ENCODE measurements at regions not wholly inside any gene's neighbourhood (a gene's known extent, or its start where the extent isn't known, plus 50 kb on each side); places are given as distances from the start of the nearest gene placed in this dataset.

DNA sequence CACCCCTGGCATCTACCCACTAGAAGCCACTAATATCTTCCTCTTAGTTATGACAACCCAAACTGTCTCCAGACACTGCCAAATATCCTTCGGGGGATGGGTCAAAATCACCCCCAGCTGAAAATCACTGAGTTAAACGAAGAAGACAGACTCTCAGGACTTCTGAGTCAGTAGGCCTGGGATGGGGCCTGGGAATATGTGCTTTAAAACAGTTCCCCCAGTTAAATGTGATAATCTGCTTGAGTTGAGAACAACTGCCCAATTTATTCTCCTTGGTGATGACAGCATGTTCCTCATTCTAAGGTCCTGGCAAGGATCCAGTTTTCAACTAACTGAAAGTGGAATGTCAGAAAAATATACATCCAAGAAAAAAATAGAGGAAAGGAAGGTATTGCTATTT is 52.4 kb downstream of the CBLL2 start:
- DNase-seq (ENCODE audit: low read depth) = no peak
- no peak overlapping the region for H3K4me3 ChIP-seq (ENCODE audit: low read depth, low read length)
- TF ChIP-seq, protein P1, sequence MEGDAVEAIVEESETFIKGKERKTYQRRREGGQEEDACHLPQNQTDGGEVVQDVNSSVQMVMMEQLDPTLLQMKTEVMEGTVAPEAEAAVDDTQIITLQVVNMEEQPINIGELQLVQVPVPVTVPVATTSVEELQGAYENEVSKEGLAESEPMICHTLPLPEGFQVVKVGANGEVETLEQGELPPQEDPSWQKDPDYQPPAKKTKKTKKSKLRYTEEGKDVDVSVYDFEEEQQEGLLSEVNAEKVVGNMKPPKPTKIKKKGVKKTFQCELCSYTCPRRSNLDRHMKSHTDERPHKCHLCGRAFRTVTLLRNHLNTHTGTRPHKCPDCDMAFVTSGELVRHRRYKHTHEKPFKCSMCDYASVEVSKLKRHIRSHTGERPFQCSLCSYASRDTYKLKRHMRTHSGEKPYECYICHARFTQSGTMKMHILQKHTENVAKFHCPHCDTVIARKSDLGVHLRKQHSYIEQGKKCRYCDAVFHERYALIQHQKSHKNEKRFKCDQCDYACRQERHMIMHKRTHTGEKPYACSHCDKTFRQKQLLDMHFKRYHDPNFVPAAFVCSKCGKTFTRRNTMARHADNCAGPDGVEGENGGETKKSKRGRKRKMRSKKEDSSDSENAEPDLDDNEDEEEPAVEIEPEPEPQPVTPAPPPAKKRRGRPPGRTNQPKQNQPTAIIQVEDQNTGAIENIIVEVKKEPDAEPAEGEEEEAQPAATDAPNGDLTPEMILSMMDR (IDR thresholded peaks at IDR 0.05; ENCODE audit: low read depth, low read length, missing control alignments) = no peak
- in situ Hi-C loops (cut with HindIII; ENCODE audit: low sequenced_read_pairs) = no loop called here

DNA sequence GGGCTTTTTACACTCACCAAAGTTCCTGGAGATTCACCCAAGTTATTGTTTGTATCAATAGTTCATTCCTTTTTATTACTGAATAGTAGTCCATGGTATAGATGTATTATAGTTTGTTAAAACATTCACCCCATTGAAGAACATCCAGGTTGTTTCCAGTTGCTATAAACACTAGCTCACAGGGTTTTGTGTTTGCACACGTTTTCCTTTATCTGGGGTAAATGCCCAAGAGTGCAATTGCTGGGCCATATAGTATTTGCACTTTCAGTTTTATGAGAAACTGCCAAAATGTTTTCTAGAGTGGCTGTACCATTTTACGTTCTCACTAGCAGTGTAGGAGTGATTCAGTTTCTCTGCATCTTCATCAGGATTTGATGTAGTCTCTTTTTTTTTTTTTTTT is 57.1 kb downstream of the CBLL2 start:
- TF ChIP-seq, protein P1 (IDR thresholded peaks at IDR 0.05; ENCODE audit: low read depth, low read length, missing control alignments) = no peak
- no peak for DNase-seq (ENCODE audit: low read depth)
- no peak overlapping the region for H3K4me3 ChIP-seq (ENCODE audit: low read depth, low read length)
- in situ Hi-C loops (cut with HindIII; ENCODE audit: low sequenced_read_pairs) = no loop called here

DNA sequence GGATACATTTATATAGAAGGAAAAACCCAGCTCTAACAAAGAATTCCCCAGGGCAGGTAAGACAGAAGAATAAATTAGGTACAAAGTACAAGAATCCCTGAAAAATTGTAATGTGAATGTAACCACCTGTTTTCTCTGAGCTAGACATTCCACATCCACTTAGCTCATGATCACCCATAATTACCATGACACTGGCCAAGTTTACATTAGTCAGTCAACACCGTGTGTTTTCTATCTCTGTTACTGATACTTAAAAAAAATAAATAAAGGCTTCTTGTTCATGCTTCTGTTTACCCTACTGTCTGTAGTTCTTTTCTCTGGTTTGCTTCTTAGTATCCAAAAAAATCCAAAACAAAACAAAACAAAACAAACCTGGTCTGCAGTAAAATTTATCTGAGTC is 66.0 kb downstream of the CBLL2 start:
- in situ Hi-C loops (cut with HindIII; ENCODE audit: low sequenced_read_pairs) = no loop called here

DNA sequence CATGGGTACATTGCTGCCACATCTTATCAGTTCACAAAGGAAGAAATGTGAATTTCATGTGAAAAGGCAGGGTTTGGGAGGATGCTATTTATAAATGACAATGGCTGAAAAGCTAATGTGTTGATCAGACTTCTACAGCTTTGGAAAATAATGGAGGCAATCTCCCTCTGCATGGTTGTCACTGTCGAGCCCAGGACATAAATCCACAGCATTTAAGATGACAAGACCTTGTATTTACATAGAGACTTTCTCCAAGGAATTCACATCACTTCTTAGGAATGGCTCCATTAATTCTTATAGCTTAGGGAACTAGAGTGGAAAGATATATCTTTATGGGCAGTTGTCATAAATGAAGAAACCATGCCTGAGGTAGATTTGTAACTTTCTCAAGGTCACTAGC is 66.7 kb downstream of the CBLL2 start:
- no peak overlapping the region for H3K4me3 ChIP-seq (ENCODE audit: low read depth, low read length)
- TF ChIP-seq, protein P1 (IDR thresholded peaks at IDR 0.05; ENCODE audit: low read depth, low read length, missing control alignments) = no peak
- in situ Hi-C loops (cut with HindIII; ENCODE audit: low sequenced_read_pairs) = no loop called here
- no peak for DNase-seq (ENCODE audit: low read depth)

More for the DNA sequence above, 66.0 kb downstream of the CBLL2 start:
- DNase-seq (ENCODE audit: low read depth) = no peak
- TF ChIP-seq, protein P1 (IDR thresholded peaks at IDR 0.05; ENCODE audit: low read depth, low read length, missing control alignments) = no peak
- no peak overlapping the region for H3K4me3 ChIP-seq (ENCODE audit: low read depth, low read length)

DNA sequence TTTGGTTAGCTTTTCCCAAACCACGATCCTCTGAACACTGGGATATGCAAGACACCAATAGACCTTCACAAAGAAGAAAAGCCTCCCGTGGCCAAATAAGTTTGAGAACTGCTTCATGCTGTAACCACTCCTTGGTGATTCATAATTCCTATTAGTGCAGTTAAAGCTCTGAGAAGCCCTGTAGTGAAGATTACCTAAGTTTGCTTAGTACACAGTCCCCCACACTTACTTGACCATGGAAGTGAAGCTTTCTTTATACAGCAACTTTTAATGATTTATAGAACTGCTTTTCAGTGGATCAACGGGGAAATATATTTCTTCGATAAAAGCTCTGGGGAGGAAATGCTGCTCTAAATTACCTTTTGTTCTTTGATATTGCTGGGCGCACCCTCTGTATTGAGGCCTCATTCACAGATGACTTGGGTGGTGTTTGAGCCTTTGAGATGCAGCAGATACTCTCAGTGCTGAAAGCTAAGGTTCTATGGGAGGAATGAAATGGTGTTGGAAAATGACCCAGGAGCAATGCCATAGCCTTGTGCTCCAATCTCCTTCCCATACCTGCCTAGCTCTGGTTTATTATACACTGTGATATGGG is 67.4 kb downstream of the CBLL2 start:
- TF ChIP-seq, protein P1 (IDR thresholded peaks at IDR 0.05; ENCODE audit: low read depth, low read length, missing control alignments) = no peak
- H3K4me3 ChIP-seq (ENCODE audit: low read depth, low read length) = no peak overlapping the region
- no peak for DNase-seq (ENCODE audit: low read depth)
- in situ Hi-C loops (cut with HindIII; ENCODE audit: low sequenced_read_pairs) = no loop called here

DNA sequence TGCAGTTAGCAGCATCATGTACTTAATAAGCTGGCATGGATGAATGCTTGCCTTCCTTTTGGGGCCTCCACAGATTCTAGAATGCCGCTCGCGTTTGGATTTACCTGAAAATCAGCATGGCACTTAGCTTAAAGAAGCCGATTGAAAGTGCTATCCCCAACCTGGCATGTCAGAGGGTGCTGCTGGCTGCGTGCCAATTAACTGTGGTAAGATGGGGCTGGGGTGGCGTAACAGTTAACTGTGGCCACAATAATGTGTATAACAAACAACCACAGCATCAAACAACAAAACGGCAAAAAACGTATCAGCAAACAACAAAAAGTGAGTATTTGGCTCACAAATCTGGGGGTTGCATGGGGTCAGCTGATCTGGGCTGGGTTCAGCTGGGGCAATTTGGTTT is 70.5 kb downstream of the CBLL2 start:
- in situ Hi-C loops (cut with HindIII; ENCODE audit: low sequenced_read_pairs) = no loop called here
- TF ChIP-seq, protein P1 (IDR thresholded peaks at IDR 0.05; ENCODE audit: low read depth, low read length, missing control alignments) = no peak
- no peak for DNase-seq (ENCODE audit: low read depth)
- no peak overlapping the region for H3K4me3 ChIP-seq (ENCODE audit: low read depth, low read length)

Measured in astrocyte of the cerebellum (primary cell).